ENCODE measurements at regions not wholly inside any gene's neighbourhood (a gene's known extent, or its start where the extent isn't known, plus 50 kb on each side); places are given as distances from the start of the nearest gene placed in this dataset.

- no peak overlapping the region for H3K27ac ChIP-seq (ENCODE audit: extremely low read depth, low read depth, low read length)
- no peaks in the 10 kb centered on the region for H3K9me3 ChIP-seq (ENCODE audit: control insufficient read depth, insufficient read depth, low read depth, low read length)
- POLR2A ChIA-PET, result interaction anchor here (0.7 to 4.7 kb wide), 2 partner anchors 59 to 60 kb away, joined by 5 to 57 read pairs; partner anchors contain the start of gene RHOB
- CTCF ChIA-PET, result interaction anchor here (0.8 to 1.6 kb wide), 2 partner anchors 60 to 181 kb away, joined by 3 read pairs; partner anchors contain the start of gene RHOB
- peak; percentile 62; the same call in 1 of the 2 replicates for TF ChIP-seq ZNF768 (tag by site-specific recombination; IDR thresholded peaks at IDR 0.05)
- TF ChIP-seq ZNF266 (tag by site-specific recombination; IDR thresholded peaks at IDR 0.05; ENCODE audit: low read depth), result no peak
- H3K36me3 ChIP-seq (ENCODE audit: control insufficient read depth in 2 of 2, insufficient read depth in 1 of 2, low read length in 2 of 2), result no peaks in the 10 kb centered on the region
- peaks cover 3% of the 10 kb centered on the region for H3K4me1 ChIP-seq (ENCODE audit: control insufficient read depth, insufficient read depth, low read length)
- no peak overlapping the region for H3K4me3 ChIP-seq (ENCODE audit: low read depth, low read length)
Observed at GRCh38 chr2:20507711-20508110, 60.8 kb downstream of the RHOB start.

GRCh38 chr2:20509301-20509769 is 62.5 kb downstream of the RHOB start:
- TF ChIP-seq ZNF660 (tag by site-specific recombination; IDR thresholded peaks at IDR 0.05) (no peak), ZNF394 (tag by site-specific recombination; IDR thresholded peaks at IDR 0.05; ENCODE audit: borderline replicate concordance) (no peak), ZNF843 (tag by site-specific recombination; IDR thresholded peaks at IDR 0.05) (no peak), ZFHX2 (tag by site-specific recombination; conservative IDR thresholded peaks at IDR 0.05) (no peak), GLI4 (tag by site-specific recombination; IDR thresholded peaks at IDR 0.05) (no peak), ZSCAN5A (tag by site-specific recombination; IDR thresholded peaks at IDR 0.05) (no peak), ZSCAN30 (tag by site-specific recombination; IDR thresholded peaks at IDR 0.05) (no peak), ZNF600 (tag by site-specific recombination; IDR thresholded peaks at IDR 0.05) (no peak), KLF17 (tag by site-specific recombination; IDR thresholded peaks at IDR 0.05) (no peak)
- ChIA-PET POLR2A (interaction anchor here (0.6 to 4.7 kb wide), 10 partner anchors 8 to 771 kb away, joined by 3 to 57 read pairs (median 4); partner anchors contain the start of genes HS1BP3 and RHOB), CTCF (interaction anchor here (1.0 to 1.6 kb wide), 3 partner anchors 63 to 125 kb away, joined by 3 to 5 read pairs (median 3); no protein-coding TSS in a partner anchor)
- Histone ChIP-seq H3K36me3 (ENCODE audit: control insufficient read depth in 2 of 2, insufficient read depth in 1 of 2, low read length in 2 of 2) (no peaks in the 10 kb centered on the region), H3K4me3 (ENCODE audit: low read depth, low read length) (no peak overlapping the region), H3K27ac (ENCODE audit: extremely low read depth, low read depth, low read length) (no peak overlapping the region), H3K4me1 (ENCODE audit: control insufficient read depth, insufficient read depth, low read length) (peaks cover 3% of the 10 kb centered on the region), H3K9me3 (ENCODE audit: control insufficient read depth, insufficient read depth, low read depth, low read length) (no peaks in the 10 kb centered on the region)

GRCh38 chr2:20509770-20510490 is 63.1 kb downstream of the RHOB start:
- Histone ChIP-seq H3K9me3 (ENCODE audit: control insufficient read depth, insufficient read depth, low read depth, low read length) (no peaks in the 10 kb centered on the region), H3K4me3 (ENCODE audit: low read depth, low read length) (no peak overlapping the region), H3K36me3 (ENCODE audit: control insufficient read depth in 2 of 2, insufficient read depth in 1 of 2, low read length in 2 of 2) (no peaks in the 10 kb centered on the region), H3K4me1 (ENCODE audit: control insufficient read depth, insufficient read depth, low read length) (peaks cover 3% of the 10 kb centered on the region), H3K27ac (ENCODE audit: extremely low read depth, low read depth, low read length) (no peak overlapping the region)
- POLR2A ChIA-PET, result interaction anchor here (0.6 to 4.7 kb wide), 11 partner anchors 9 to 771 kb away, joined by 3 to 57 read pairs (median 4); partner anchors contain the start of genes HS1BP3 and RHOB
- CTCF ChIA-PET, result interaction anchor here (0.5 to 1.6 kb wide), 6 partner anchors 64 to 636 kb away, joined by 3 to 5 read pairs (median 3); no protein-coding TSS in a partner anchor
- TF ChIP-seq ZNF169 (tag by site-specific recombination; IDR thresholded peaks at IDR 0.05), result no peak
- TF ChIP-seq ZNF362 (tag by site-specific recombination; IDR thresholded peaks at IDR 0.05), result peak; percentile 56; the same call in 1 of the 2 replicates
- no peak for TF ChIP-seq ZBTB48 (tag by site-specific recombination; IDR thresholded peaks at IDR 0.05)
- peak; percentile 74 for TF ChIP-seq ZNF335 (tag by site-specific recombination; conservative IDR thresholded peaks at IDR 0.05)
- TF ChIP-seq KLF9 (tag by site-specific recombination; IDR thresholded peaks at IDR 0.05; ENCODE audit: low read depth), result no peak
- TF ChIP-seq ZNF777 (tag by site-specific recombination; IDR thresholded peaks at IDR 0.05; ENCODE audit: borderline replicate concordance), result no peak
- TF ChIP-seq ZNF341 (tag by site-specific recombination; IDR thresholded peaks at IDR 0.05; ENCODE audit: low read depth), result peak; percentile 26; the same call in 1 of the 2 replicates
- no peak for TF ChIP-seq ZNF580 (tag by site-specific recombination; IDR thresholded peaks at IDR 0.05)
- TF ChIP-seq ZNF449 (tag by site-specific recombination; IDR thresholded peaks at IDR 0.05), result no peak; the same call in 1 of the 2 replicates
- no peak for TF ChIP-seq ZNF184 (tag by site-specific recombination; IDR thresholded peaks at IDR 0.05)
- TF ChIP-seq ZNF513 (tag by site-specific recombination; IDR thresholded peaks at IDR 0.05), result no peak
- TF ChIP-seq ZNF391 (tag by site-specific recombination; IDR thresholded peaks at IDR 0.05; ENCODE audit: borderline replicate concordance, low read depth), result no peak

Data from HEK293 (cell line).